Neural progenitor cell (in vitro differentiated cells): ENCODE measurements at regions not wholly inside any gene's neighbourhood (a gene's known extent, or its start where the extent isn't known, plus 50 kb on each side); places are given as distances from the start of the nearest gene placed in this dataset.

Experiments
- DNase-seq: peaks from one replicate; pipeline ENCODE4 v3.0.0-alpha.2; 2016; ENCODE audit warnings: low spot score
- H2AFZ ChIP-seq: fragments of 200-600 bp; sonication (generic); replicated peaks from 2 replicates; pipeline ENCODE4 v1.6.1; 2016; ENCODE audit warnings: antibody characterized with exemption
- H3F3A ChIP-seq: fragments of 200-600 bp; sonication (generic); 2 replicates; pipeline ENCODE4 v1.6.1; 2016; ENCODE audit warnings: antibody characterized with exemption, low read depth
- H3K27ac ChIP-seq: fragments of 200-600 bp; sonication (generic); 2 replicates; pipeline ENCODE4 v1.5.1; 2016; ENCODE audit warnings: mild to moderate bottlenecking
- H3K27me3 ChIP-seq: fragments of 200-600 bp; sonication (generic); 2 replicates; pipeline ENCODE4 v1.6.1; 2016; ENCODE audit warnings: mild to moderate bottlenecking, moderate library complexity
- H3K36me3 ChIP-seq: fragments of 200-600 bp; sonication (generic); 2 replicates; pipeline ENCODE4 v1.5.1; 2016
- H3K4me1 ChIP-seq: fragments of 200-600 bp; sonication (generic); 2 replicates; pipeline ENCODE4 v1.6.1; 2016; ENCODE audit warnings: mixed run types
- H3K4me2 ChIP-seq: fragments of 200-600 bp; sonication (generic); 2 replicates; pipeline ENCODE4 v1.6.1; 2016
- H3K4me3 ChIP-seq: fragments of 200-600 bp; sonication (generic); 2 replicates; pipeline ENCODE4 v1.5.1; 2016
- H3K79me2 ChIP-seq: fragments of 200-600 bp; sonication (generic); 2 replicates; pipeline ENCODE4 v1.6.1; 2016; ENCODE audit warnings: low read depth
- H3K9ac ChIP-seq: fragments of 200-600 bp; sonication (generic); 2 replicates; pipeline ENCODE4 v1.6.1; 2016
- H3K9me3 ChIP-seq: fragments of 200-600 bp; sonication (generic); 2 replicates; pipeline ENCODE4 v1.5.1; 2016; ENCODE audit warnings: low read depth
- H4K20me1 ChIP-seq: fragments of 200-600 bp; sonication (generic); 2 replicates; pipeline ENCODE4 v1.6.1; 2016; ENCODE audit warnings: low read depth
- H3K27ac Mint-ChIP-seq: 3 replicates; pipeline ENCODE4 v1.8.0; 2021; ENCODE audit warnings: mixed read lengths
- H3K27me3 Mint-ChIP-seq: 2 replicates; pipeline ENCODE4 v1.8.0; 2022; ENCODE audit warnings: low read depth, mild to moderate bottlenecking, inconsistent platforms, moderate library complexity, mixed read lengths; ENCODE audit not compliant: insufficient read depth
- H3K36me3 Mint-ChIP-seq: 3 replicates; pipeline ENCODE4 v1.8.0; 2021; ENCODE audit warnings: mixed read lengths
- H3K4me1 Mint-ChIP-seq: 3 replicates; pipeline ENCODE4 v1.8.0; 2021; ENCODE audit warnings: mixed read lengths
- H3K4me3 Mint-ChIP-seq: 3 replicates; pipeline ENCODE4 v1.8.0; 2021; ENCODE audit warnings: mild to moderate bottlenecking, moderate library complexity, mixed read lengths
- H3K9me3 Mint-ChIP-seq: 3 replicates; pipeline ENCODE4 v1.8.0; 2020; ENCODE audit warnings: mixed read lengths
- EZH2 ChIP-seq: fragments of 200-600 bp; sonication (generic); IDR thresholded peaks from 2 replicates; pipeline ENCODE4 v1.6.1; 2017; ENCODE audit warnings: antibody characterized with exemption, mild to moderate bottlenecking, moderate library complexity
- EZH2phosphoT487 ChIP-seq: fragments of 200-600 bp; sonication (generic); IDR thresholded peaks from 2 replicates; pipeline ENCODE4 v1.6.1; 2017; ENCODE audit warnings: antibody characterized with exemption
- TF ChIP-seq, protein P1 (sequence below): fragments of 200-600 bp; sonication (generic); IDR thresholded peaks from 2 replicates; pipeline ENCODE4 v1.5.1; 2017; ENCODE audit warnings: antibody characterized with exemption, mild to moderate bottlenecking

DNA sequence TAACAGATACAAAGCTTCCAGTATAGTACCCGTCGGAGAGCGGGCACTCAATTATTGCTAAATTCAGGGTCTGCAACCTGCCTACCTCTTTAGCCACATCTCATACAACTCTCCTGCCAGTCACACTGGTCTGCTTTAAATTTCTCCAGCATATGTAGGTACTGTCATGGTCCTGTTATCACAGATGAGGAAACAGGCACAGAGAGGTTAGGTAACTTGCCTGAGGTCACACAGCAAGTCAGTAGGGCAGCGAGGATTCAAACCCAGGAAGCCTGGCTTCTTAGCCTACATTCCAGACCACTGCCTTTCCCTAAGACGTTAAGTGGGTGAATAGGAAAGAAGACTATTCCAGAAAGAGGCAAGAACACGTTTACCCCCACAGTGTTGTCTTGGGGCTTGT lies 186.0 kb upstream of the NFIB start:
- no peaks in the 10 kb centered on the region for H3K9me3 Mint-ChIP-seq
- Histone ChIP-seq H3K27me3 (no peaks in the 10 kb centered on the region), H2AFZ (no peak overlapping the region), H3K9ac (no peak overlapping the region), H4K20me1 (no peaks in the 10 kb centered on the region), H3K9me3 (no peaks in the 10 kb centered on the region), H3K4me3 (no peak overlapping the region), H3K27ac (no peak overlapping the region), H3K4me1 (peaks cover 12% of the 10 kb centered on the region), H3K4me2 (no peak overlapping the region), H3K36me3 (no peaks in the 10 kb centered on the region), H3K79me2 (no peaks in the 10 kb centered on the region), H3F3A (no peaks in the 10 kb centered on the region)
- H3K4me1 Mint-ChIP-seq: no peaks in the 10 kb centered on the region
- TF ChIP-seq EZH2 (no peak), EZH2phosphoT487 (no peak)
- TF ChIP-seq, protein P1, sequence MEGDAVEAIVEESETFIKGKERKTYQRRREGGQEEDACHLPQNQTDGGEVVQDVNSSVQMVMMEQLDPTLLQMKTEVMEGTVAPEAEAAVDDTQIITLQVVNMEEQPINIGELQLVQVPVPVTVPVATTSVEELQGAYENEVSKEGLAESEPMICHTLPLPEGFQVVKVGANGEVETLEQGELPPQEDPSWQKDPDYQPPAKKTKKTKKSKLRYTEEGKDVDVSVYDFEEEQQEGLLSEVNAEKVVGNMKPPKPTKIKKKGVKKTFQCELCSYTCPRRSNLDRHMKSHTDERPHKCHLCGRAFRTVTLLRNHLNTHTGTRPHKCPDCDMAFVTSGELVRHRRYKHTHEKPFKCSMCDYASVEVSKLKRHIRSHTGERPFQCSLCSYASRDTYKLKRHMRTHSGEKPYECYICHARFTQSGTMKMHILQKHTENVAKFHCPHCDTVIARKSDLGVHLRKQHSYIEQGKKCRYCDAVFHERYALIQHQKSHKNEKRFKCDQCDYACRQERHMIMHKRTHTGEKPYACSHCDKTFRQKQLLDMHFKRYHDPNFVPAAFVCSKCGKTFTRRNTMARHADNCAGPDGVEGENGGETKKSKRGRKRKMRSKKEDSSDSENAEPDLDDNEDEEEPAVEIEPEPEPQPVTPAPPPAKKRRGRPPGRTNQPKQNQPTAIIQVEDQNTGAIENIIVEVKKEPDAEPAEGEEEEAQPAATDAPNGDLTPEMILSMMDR: no peak
- no peaks in the 10 kb centered on the region for H3K36me3 Mint-ChIP-seq
- H3K27me3 Mint-ChIP-seq: no peaks in the 10 kb centered on the region
- no peak overlapping the region for H3K4me3 Mint-ChIP-seq
- DNase-seq: no peak
- H3K27ac Mint-ChIP-seq: no peak overlapping the region

- no peaks in the 10 kb centered on the region for H4K20me1 ChIP-seq
- Mint-ChIP-seq H3K36me3 (no peaks in the 10 kb centered on the region), H3K9me3 (no peaks in the 10 kb centered on the region), H3K27ac (no peak overlapping the region), H3K4me3 (no peak overlapping the region), H3K4me1 (peaks cover 2% of the 10 kb centered on the region), H3K27me3 (no peaks in the 10 kb centered on the region)
- DNase-seq: no peak
- no peaks in the 10 kb centered on the region for H3K36me3 ChIP-seq
- H3K79me2 ChIP-seq: no peaks in the 10 kb centered on the region
- H3K4me3 ChIP-seq: no peak overlapping the region
- peaks cover 12% of the 10 kb centered on the region for H3K4me1 ChIP-seq
- no peak overlapping the region for H2AFZ ChIP-seq
- H3F3A ChIP-seq: no peaks in the 10 kb centered on the region
- H3K9ac ChIP-seq: no peak overlapping the region
- no peaks in the 10 kb centered on the region for H3K9me3 ChIP-seq
- H3K27ac ChIP-seq: no peak overlapping the region
- H3K27me3 ChIP-seq: no peaks in the 10 kb centered on the region
- no peak overlapping the region for H3K4me2 ChIP-seq
- no peak for TF ChIP-seq EZH2
Observed at GRCh38 chr9:14498824-14499223, 184.9 kb upstream of the NFIB start.

GRCh38 chr9:14497476-14497875 lies 183.5 kb upstream of the NFIB start:
- Histone ChIP-seq H3K9me3 (no peaks in the 10 kb centered on the region), H3K4me1 (peaks cover 12% of the 10 kb centered on the region), H3K27me3 (no peaks in the 10 kb centered on the region), H3K9ac (no peak overlapping the region), H3K4me2 (no peak overlapping the region), H3K36me3 (no peaks in the 10 kb centered on the region), H4K20me1 (no peaks in the 10 kb centered on the region), H3F3A (no peaks in the 10 kb centered on the region), H3K27ac (no peak overlapping the region), H3K4me3 (no peak overlapping the region), H3K79me2 (no peaks in the 10 kb centered on the region), H2AFZ (no peak overlapping the region)
- Mint-ChIP-seq H3K4me3 (no peak overlapping the region), H3K4me1 (peaks cover 4% of the 10 kb centered on the region), H3K36me3 (no peaks in the 10 kb centered on the region), H3K27me3 (no peaks in the 10 kb centered on the region), H3K9me3 (no peaks in the 10 kb centered on the region), H3K27ac (no peak overlapping the region)
- TF ChIP-seq EZH2 (no peak), EZH2phosphoT487 (no peak)
- DNase-seq: no peak

DNA sequence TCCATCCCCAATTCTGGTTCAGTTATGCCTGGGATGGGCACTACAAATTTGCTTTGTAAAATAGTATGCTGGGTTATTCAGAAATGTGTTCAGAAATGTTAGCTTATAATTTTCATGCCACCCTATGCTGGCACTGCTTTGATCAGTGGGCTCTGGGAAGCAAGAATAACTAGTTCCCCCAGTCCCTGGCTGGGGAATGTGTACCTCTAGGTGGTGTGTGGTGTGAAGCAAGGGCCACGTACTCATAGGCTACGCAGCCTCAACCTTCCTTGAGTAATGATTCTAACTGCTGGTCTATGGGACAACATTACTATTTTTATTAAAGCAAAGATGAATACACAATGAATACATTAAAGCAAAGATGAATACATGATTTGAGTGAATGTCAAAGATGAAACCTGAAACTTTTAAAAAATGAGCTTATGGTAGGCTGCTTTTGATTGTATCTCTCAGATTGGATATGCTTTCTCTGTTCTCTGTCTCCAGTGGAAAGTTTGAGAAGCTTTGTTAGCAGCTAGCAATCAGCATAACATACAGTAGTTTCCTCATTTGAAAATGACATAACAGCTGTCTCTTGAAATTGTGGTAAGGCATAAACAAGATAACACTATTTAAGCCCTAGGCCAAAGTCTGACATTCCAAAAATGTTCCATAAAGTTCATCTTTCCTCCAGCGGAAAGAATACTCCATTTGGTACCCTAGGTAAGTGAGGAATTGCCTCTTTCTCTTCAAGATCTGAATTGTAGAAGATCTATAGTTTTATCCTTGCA lies 174.7 kb upstream of the NFIB start:
- Mint-ChIP-seq H3K9me3 (no peaks in the 10 kb centered on the region), H3K36me3 (no peaks in the 10 kb centered on the region), H3K4me1 (no peaks in the 10 kb centered on the region), H3K27me3 (no peaks in the 10 kb centered on the region), H3K4me3 (no peak overlapping the region), H3K27ac (no peak overlapping the region)
- Histone ChIP-seq H3K9ac (no peak overlapping the region), H2AFZ (no peak overlapping the region), H3F3A (no peaks in the 10 kb centered on the region), H3K27ac (no peak overlapping the region), H3K4me1 (no peaks in the 10 kb centered on the region), H3K79me2 (no peaks in the 10 kb centered on the region), H3K36me3 (no peaks in the 10 kb centered on the region), H3K4me2 (no peak overlapping the region), H3K27me3 (no peaks in the 10 kb centered on the region), H4K20me1 (no peaks in the 10 kb centered on the region), H3K9me3 (no peaks in the 10 kb centered on the region), H3K4me3 (no peak overlapping the region)
- TF ChIP-seq, protein P1: no peak
- TF ChIP-seq EZH2phosphoT487: no peak
- no peak for TF ChIP-seq EZH2
- DNase-seq: no peak
